ENCODE measurements at regions not wholly inside any gene's neighbourhood (a gene's known extent, or its start where the extent isn't known, plus 50 kb on each side); places are given as distances from the start of the nearest gene placed in this dataset.

DNA sequence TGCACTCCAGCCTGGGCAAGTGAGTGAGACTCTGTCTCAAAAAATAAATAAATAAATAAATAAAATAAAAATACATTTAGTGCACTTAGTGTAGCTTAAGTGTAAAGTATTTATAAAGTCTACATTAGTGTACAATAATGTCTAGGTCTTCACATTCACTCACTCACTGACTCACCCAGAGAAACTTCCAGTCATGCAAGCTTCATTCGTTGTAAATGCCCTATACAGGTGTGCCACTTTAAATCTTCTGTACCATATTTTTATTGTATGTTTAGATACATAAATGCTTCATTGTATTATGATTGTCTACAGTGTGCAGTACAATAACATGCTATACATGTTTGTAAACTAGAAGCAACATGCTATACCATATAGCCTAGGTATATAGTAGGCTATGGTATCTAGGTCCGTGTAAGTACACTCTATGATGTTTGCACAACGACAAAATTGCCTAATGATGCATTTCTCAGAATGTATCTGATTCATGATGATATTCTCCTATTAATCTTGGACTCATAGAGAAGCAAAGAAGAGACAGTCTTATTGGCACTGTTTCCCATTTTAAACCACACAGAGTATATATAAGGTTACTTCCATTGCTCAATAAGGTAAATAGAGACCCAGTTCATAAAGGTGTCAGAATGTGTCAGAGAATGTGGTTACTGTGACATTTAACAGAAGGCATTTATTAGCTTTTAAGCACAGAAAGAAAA is 1314.9 kb downstream of the CDH11 start:
- Histone ChIP-seq H2AFZ (ENCODE audit: low read depth, low read length) (no peak overlapping the region), H3K4me2 (ENCODE audit: low read length) (no peak overlapping the region), H3K9ac (ENCODE audit: low read length) (no peak overlapping the region), H3K9me2 (ENCODE audit: insufficient read depth, low read length) (no peaks in the 10 kb centered on the region), H3K27ac (ENCODE audit: low read length) (no peak overlapping the region), H3F3A (ENCODE audit: insufficient read depth, low read length, poor library complexity, severe bottlenecking) (no peaks in the 10 kb centered on the region), H4K20me1 (ENCODE audit: insufficient read depth) (no peaks in the 10 kb centered on the region), H3K36me3 (ENCODE audit: insufficient read depth, low read length) (no peaks in the 10 kb centered on the region), H3K79me2 (replicated peaks; ENCODE audit: insufficient read depth, low read length) (no peaks in the 10 kb centered on the region), H3K27me3 (ENCODE audit: insufficient read depth, low read depth, low read length) (no peaks in the 10 kb centered on the region), H3K9me3 (ENCODE audit: low read length) (no peaks in the 10 kb centered on the region), H3K4me3 (ENCODE audit: low read length) (no peak overlapping the region)
- TF ChIP-seq SMC3 (conservative IDR thresholded peaks at IDR 0.05; ENCODE audit: poor library complexity) (no peak), POLR2AphosphoS5 (IDR thresholded peaks at IDR 0.05) (no peak), MXI1 (conservative IDR thresholded peaks at IDR 0.05; ENCODE audit: poor library complexity, severe bottlenecking) (no peak), TAF1 (IDR thresholded peaks at IDR 0.05; ENCODE audit: low read depth) (no peak), RAD21 (conservative IDR thresholded peaks at IDR 0.05) (no peak), EP300 (conservative IDR thresholded peaks at IDR 0.05; ENCODE audit: poor library complexity, severe bottlenecking) (no peak), EZH2 (IDR thresholded peaks at IDR 0.05; ENCODE audit: borderline replicate concordance, insufficient read depth, low read length, poor library complexity, severe bottlenecking) (no peak)
- TF ChIP-seq, protein P1, sequence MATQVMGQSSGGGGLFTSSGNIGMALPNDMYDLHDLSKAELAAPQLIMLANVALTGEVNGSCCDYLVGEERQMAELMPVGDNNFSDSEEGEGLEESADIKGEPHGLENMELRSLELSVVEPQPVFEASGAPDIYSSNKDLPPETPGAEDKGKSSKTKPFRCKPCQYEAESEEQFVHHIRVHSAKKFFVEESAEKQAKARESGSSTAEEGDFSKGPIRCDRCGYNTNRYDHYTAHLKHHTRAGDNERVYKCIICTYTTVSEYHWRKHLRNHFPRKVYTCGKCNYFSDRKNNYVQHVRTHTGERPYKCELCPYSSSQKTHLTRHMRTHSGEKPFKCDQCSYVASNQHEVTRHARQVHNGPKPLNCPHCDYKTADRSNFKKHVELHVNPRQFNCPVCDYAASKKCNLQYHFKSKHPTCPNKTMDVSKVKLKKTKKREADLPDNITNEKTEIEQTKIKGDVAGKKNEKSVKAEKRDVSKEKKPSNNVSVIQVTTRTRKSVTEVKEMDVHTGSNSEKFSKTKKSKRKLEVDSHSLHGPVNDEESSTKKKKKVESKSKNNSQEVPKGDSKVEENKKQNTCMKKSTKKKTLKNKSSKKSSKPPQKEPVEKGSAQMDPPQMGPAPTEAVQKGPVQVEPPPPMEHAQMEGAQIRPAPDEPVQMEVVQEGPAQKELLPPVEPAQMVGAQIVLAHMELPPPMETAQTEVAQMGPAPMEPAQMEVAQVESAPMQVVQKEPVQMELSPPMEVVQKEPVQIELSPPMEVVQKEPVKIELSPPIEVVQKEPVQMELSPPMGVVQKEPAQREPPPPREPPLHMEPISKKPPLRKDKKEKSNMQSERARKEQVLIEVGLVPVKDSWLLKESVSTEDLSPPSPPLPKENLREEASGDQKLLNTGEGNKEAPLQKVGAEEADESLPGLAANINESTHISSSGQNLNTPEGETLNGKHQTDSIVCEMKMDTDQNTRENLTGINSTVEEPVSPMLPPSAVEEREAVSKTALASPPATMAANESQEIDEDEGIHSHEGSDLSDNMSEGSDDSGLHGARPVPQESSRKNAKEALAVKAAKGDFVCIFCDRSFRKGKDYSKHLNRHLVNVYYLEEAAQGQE (IDR thresholded peaks at IDR 0.05; ENCODE audit: borderline replicate concordance) = no peak
- TF ChIP-seq, protein P2, sequence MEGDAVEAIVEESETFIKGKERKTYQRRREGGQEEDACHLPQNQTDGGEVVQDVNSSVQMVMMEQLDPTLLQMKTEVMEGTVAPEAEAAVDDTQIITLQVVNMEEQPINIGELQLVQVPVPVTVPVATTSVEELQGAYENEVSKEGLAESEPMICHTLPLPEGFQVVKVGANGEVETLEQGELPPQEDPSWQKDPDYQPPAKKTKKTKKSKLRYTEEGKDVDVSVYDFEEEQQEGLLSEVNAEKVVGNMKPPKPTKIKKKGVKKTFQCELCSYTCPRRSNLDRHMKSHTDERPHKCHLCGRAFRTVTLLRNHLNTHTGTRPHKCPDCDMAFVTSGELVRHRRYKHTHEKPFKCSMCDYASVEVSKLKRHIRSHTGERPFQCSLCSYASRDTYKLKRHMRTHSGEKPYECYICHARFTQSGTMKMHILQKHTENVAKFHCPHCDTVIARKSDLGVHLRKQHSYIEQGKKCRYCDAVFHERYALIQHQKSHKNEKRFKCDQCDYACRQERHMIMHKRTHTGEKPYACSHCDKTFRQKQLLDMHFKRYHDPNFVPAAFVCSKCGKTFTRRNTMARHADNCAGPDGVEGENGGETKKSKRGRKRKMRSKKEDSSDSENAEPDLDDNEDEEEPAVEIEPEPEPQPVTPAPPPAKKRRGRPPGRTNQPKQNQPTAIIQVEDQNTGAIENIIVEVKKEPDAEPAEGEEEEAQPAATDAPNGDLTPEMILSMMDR (IDR thresholded peaks at IDR 0.05; ENCODE audit: poor library complexity, severe bottlenecking) = no peak

DNA sequence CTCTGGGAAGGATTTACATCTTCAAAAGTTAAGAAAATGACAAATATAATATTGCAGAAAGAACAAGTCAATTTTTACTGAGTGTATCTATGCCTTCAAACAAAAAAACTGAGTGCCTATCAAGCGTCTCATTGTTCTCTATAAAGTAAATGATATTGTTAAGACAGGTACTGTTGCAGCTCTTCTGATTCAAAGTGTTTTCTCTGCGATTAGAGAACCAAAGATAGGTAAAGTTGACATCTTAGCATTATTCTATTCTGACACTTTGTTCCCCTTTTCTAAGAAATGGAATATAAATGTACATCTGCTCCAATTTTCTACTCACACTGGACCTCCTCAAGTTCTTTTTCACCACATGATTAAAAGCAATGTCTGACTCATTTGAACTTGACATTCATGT is 1317.7 kb downstream of the CDH11 start:
- Histone ChIP-seq H3F3A (ENCODE audit: insufficient read depth, low read length, poor library complexity, severe bottlenecking) (no peaks in the 10 kb centered on the region), H2AFZ (ENCODE audit: low read depth, low read length) (no peak overlapping the region), H3K27ac (ENCODE audit: low read length) (peak overlapping the region; percentile 12), H3K79me2 (replicated peaks; ENCODE audit: insufficient read depth, low read length) (no peaks in the 10 kb centered on the region), H3K36me3 (ENCODE audit: insufficient read depth, low read length) (no peaks in the 10 kb centered on the region), H3K9me3 (ENCODE audit: low read length) (no peaks in the 10 kb centered on the region), H4K20me1 (ENCODE audit: insufficient read depth) (no peaks in the 10 kb centered on the region), H3K9me2 (ENCODE audit: insufficient read depth, low read length) (no peaks in the 10 kb centered on the region), H3K4me3 (ENCODE audit: low read length) (no peak overlapping the region), H3K27me3 (ENCODE audit: insufficient read depth, low read depth, low read length) (no peaks in the 10 kb centered on the region), H3K4me2 (ENCODE audit: low read length) (no peak overlapping the region), H3K9ac (ENCODE audit: low read length) (no peak overlapping the region)
- TF ChIP-seq EP300 (conservative IDR thresholded peaks at IDR 0.05; ENCODE audit: poor library complexity, severe bottlenecking) = peak; percentile 93
- TF ChIP-seq TAF1 (IDR thresholded peaks at IDR 0.05; ENCODE audit: low read depth) = no peak
- TF ChIP-seq, protein P1 (IDR thresholded peaks at IDR 0.05; ENCODE audit: borderline replicate concordance) = peak; percentile 26
